Retinal pigment epithelial cell (primary cell): ENCODE measurements at regions not wholly inside any gene's neighbourhood (a gene's known extent, or its start where the extent isn't known, plus 50 kb on each side); places are given as distances from the start of the nearest gene placed in this dataset.
A peak's percentile ranks its signal among the peaks of the same experiment; 100 is the strongest.

Experiments used
- DNase-seq: peaks from one replicate; pipeline ENCODE4 v3.0.0-alpha.2; 2010; ENCODE audit warnings: low read depth
- H3K4me3 ChIP-seq: 2 replicates; pipeline ENCODE4 v1.5.1; 2011; ENCODE audit warnings: mild to moderate bottlenecking, low read length, control low read depth, moderate library complexity
- TF ChIP-seq, protein P1 (sequence below): conservative IDR thresholded peaks from 2 replicates; pipeline ENCODE4 v1.5.1; 2011; ENCODE audit warnings: low read depth, low read length, control low read depth, inconsistent platforms

DNA sequence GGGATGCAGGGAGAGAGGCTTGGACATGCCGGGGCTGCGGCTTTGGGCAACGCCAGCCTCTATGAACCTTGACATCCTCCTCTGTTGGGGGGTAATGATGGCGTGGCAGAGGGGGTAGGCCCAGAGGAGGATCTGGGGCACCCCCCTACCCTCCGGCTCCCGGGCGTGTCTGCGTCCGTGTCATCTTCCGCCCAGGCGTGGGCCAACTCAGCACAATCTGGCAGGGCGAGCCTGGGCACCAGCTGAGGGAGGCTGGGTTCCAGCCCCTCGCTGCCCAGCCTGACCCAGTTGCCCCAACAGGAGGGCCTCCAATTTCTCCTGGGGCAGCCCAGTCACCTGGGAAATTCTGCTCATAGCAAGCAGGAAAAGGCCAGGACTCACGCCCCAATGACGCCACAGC is 62.9 kb upstream of the IL17B start:
- DNase-seq: no peak
- H3K4me3 ChIP-seq: no peak overlapping the region
- TF ChIP-seq, protein P1, sequence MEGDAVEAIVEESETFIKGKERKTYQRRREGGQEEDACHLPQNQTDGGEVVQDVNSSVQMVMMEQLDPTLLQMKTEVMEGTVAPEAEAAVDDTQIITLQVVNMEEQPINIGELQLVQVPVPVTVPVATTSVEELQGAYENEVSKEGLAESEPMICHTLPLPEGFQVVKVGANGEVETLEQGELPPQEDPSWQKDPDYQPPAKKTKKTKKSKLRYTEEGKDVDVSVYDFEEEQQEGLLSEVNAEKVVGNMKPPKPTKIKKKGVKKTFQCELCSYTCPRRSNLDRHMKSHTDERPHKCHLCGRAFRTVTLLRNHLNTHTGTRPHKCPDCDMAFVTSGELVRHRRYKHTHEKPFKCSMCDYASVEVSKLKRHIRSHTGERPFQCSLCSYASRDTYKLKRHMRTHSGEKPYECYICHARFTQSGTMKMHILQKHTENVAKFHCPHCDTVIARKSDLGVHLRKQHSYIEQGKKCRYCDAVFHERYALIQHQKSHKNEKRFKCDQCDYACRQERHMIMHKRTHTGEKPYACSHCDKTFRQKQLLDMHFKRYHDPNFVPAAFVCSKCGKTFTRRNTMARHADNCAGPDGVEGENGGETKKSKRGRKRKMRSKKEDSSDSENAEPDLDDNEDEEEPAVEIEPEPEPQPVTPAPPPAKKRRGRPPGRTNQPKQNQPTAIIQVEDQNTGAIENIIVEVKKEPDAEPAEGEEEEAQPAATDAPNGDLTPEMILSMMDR: no peak

DNA sequence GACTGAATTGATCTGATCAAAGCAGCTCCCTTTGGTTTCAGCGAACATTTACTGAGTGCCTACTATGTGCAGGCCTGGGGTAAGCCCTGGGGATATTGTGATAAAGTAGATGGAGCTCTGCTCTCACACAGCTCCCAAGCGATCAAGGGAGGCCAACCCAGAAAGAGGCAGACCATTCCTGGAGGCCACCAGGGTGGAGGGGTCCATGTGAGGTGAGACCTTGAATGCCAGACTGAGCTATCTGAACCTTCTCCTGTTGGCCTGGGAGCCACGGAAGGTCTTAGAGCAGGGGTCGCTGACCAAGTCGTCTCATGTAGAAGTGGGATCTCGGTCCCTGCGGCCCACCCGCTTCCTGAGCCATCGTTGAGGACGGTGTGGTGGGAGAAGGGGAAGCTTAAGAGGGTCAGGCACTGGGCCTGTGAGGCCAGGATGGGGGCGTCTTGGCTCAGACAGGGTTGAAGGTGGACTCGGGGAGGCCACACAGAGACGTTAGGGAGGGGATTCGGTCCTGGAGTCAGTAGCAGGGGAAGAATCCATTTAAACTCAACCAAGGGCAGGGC is 62.2 kb upstream of the IL17B start:
- H3K4me3 ChIP-seq: no peak overlapping the region
- TF ChIP-seq, protein P1: no peak

GRCh38 chr5:149439899-149440542 is 60.9 kb upstream of the IL17B start:
- TF ChIP-seq, protein P1: peak; percentile 67
- H3K4me3 ChIP-seq: no peak overlapping the region
- DNase-seq: peak; percentile 77

More for the DNA sequence above, 62.2 kb upstream of the IL17B start:
- no peak for DNase-seq

DNA sequence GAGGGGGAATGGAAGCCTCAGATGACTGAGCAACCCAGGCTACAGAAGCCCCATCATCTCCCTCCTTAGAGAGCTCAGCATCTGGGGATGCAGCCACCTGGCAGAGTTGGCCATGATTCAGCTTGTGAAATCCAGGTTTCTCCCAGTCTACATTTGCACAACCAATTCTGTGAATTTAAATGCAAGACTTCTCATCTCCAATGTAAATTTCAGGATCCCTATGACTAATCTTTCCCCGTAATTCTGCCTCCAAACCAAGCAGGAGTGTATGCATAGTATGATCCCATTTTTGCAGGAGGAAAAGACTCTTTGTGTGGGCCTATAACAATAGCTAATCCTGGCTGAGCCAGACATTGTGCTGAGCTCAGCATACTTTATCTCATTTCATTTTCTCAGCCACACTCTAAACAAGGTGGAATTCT is 59.6 kb upstream of the IL17B start:
- TF ChIP-seq, protein P1: no peak
- DNase-seq: no peak
- no peak overlapping the region for H3K4me3 ChIP-seq

- no peak for DNase-seq
- H3K4me3 ChIP-seq: no peak overlapping the region
- TF ChIP-seq, protein P1: no peak
These were observed 59.2 kb upstream of the IL17B start for GRCh38 chr5:149438281-149438680.

DNA sequence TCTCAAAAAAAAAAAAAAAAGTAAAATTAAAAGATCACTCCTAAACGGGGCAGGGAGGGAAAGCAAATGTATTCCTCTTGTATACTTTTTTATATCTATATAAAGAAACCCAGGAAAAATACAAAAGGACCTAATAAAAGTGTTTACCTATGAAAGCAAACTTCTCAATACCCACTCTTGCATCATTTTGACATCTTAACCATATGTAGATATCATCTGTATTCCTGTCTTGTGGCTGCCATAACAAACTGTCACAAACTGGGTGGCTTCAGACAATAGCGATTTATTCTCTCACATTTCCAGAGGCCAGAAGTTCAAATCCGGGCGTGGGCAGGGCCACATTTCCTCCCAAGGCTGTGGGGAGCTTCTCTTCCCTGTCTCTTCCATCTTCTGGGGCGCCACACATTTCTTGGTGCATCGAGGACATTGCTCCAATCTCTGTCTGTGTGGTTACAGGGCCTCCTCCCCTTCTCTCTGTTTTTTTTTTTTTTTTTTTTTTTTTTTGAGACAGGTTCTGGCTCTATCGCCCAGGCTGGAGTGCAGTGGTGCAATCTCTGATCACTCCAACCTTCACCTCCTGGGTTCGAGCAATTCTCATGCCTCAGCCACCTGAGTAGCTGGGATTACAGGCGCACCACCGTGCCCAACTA is 58.4 kb upstream of the IL17B start:
- TF ChIP-seq, protein P1: no peak

GRCh38 chr5:149435660-149436059 is 56.6 kb upstream of the IL17B start:
- no peak for DNase-seq
- TF ChIP-seq, protein P1: no peak
- no peak overlapping the region for H3K4me3 ChIP-seq

More for the DNA sequence above, 58.4 kb upstream of the IL17B start:
- no peak overlapping the region for H3K4me3 ChIP-seq
- no peak for DNase-seq
